Activated naive CD8-positive, alpha-beta T cell treated with anti-CD3 and anti-CD28 coated beads, Interleukin-2, amount 10 ng/mL, durations not matched to agents 7 days and 5 days (primary cell): ENCODE measurements at regions not wholly inside any gene's neighbourhood (a gene's known extent, or its start where the extent isn't known, plus 50 kb on each side); places are given as distances from the start of the nearest gene placed in this dataset.

Experiments used
- ATAC-seq: fragments of 150-1000 bp; cut with Tn5 transposase; one replicate; pipeline ENCODE4 v1.10.0; 2021; ENCODE audit warnings: low read depth, moderate library complexity
- POLR2A ChIA-PET: fragments of 350-600 bp; sonication (Branson Sonifier 250); formaldehyde crosslinking; loops from one replicate; lab custom pipeline; 2021; ENCODE audit warnings: antibody characterized with exemption; lab: Charles Lee
- DNase-seq: peaks from one replicate; pipeline ENCODE4 v3.0.0; 2021
- H3K27ac Mint-ChIP-seq: one replicate; pipeline ENCODE4 v1.8.0; 2022; ENCODE audit warnings: mild to moderate bottlenecking, mixed read lengths
- H3K27me3 Mint-ChIP-seq: one replicate; pipeline ENCODE4 v1.8.0; 2022; ENCODE audit warnings: mild to moderate bottlenecking, moderate library complexity, mixed read lengths
- H3K36me3 Mint-ChIP-seq: one replicate; pipeline ENCODE4 v1.8.0; 2021; ENCODE audit warnings: mild to moderate bottlenecking, mixed read lengths
- H3K4me1 Mint-ChIP-seq: one replicate; pipeline ENCODE4 v1.8.0; 2021; ENCODE audit warnings: mixed read lengths
- H3K4me3 Mint-ChIP-seq: one replicate; pipeline ENCODE4 v1.8.0; 2022; ENCODE audit warnings: mild to moderate bottlenecking, moderate library complexity, mixed read lengths
- H3K9me3 Mint-ChIP-seq: one replicate; pipeline ENCODE4 v1.8.0; 2021; ENCODE audit warnings: mixed read lengths

GRCh38 chr21:43345046-43345745 is 81.7 kb downstream of the SIK1 start:
- H3K27me3 Mint-ChIP-seq, result no peaks in the 10 kb centered on the region
- H3K9me3 Mint-ChIP-seq, result no peaks in the 10 kb centered on the region
- POLR2A ChIA-PET, result no interaction called here
- peaks cover 7% of the 10 kb centered on the region for H3K4me1 Mint-ChIP-seq
- DNase-seq, result no peak
- H3K27ac Mint-ChIP-seq, result no peak overlapping the region
- no peaks in the 10 kb centered on the region for H3K36me3 Mint-ChIP-seq
- ATAC-seq, result no peak
- no peak overlapping the region for H3K4me3 Mint-ChIP-seq

- H3K27ac Mint-ChIP-seq, result no peak overlapping the region
- ATAC-seq (no peak), DNase-seq (no peak)
- H3K9me3 Mint-ChIP-seq, result no peaks in the 10 kb centered on the region
- no peak overlapping the region for H3K4me3 Mint-ChIP-seq
- peaks cover 10% of the 10 kb centered on the region for H3K4me1 Mint-ChIP-seq
- POLR2A ChIA-PET, result no interaction called here
- no peaks in the 10 kb centered on the region for H3K27me3 Mint-ChIP-seq
- H3K36me3 Mint-ChIP-seq, result no peaks in the 10 kb centered on the region
Observed at GRCh38 chr21:43343992-43344886, 82.7 kb downstream of the SIK1 start.

- Mint-ChIP-seq H3K36me3 (no peaks in the 10 kb centered on the region), H3K4me1 (peaks cover 14% of the 10 kb centered on the region), H3K27ac (no peak overlapping the region), H3K4me3 (no peak overlapping the region), H3K9me3 (no peaks in the 10 kb centered on the region), H3K27me3 (peaks cover 2% of the 10 kb centered on the region)
- POLR2A ChIA-PET, result no interaction called here
- ATAC-seq, result no peak
- no peak for DNase-seq
Observed at GRCh38 chr21:43343095-43343991, 83.6 kb downstream of the SIK1 start.

- Mint-ChIP-seq H3K9me3 (peaks cover 5% of the 10 kb centered on the region), H3K4me3 (no peak overlapping the region), H3K4me1 (peaks cover 21% of the 10 kb centered on the region), H3K27me3 (peaks cover 2% of the 10 kb centered on the region), H3K27ac (no peak overlapping the region), H3K36me3 (peaks cover 4% of the 10 kb centered on the region)
- no peak for ATAC-seq
- POLR2A ChIA-PET, result no interaction called here
- no peak for DNase-seq
Observed at GRCh38 chr21:43342301-43342881, 84.5 kb downstream of the SIK1 start.

GRCh38 chr21:43341378-43342161 is 85.4 kb downstream of the SIK1 start:
- H3K9me3 Mint-ChIP-seq, result peaks cover 11% of the 10 kb centered on the region
- POLR2A ChIA-PET, result no interaction called here
- no peak for DNase-seq
- no peak overlapping the region for H3K4me3 Mint-ChIP-seq
- peaks cover 6% of the 10 kb centered on the region for H3K36me3 Mint-ChIP-seq
- peaks cover 24% of the 10 kb centered on the region for H3K4me1 Mint-ChIP-seq
- ATAC-seq, result no peak
- H3K27me3 Mint-ChIP-seq, result peaks cover 4% of the 10 kb centered on the region
- H3K27ac Mint-ChIP-seq, result no peak overlapping the region

- no peak overlapping the region for H3K27ac Mint-ChIP-seq
- peaks cover 12% of the 10 kb centered on the region for H3K9me3 Mint-ChIP-seq
- H3K36me3 Mint-ChIP-seq, result peaks cover 8% of the 10 kb centered on the region
- peaks cover 4% of the 10 kb centered on the region for H3K27me3 Mint-ChIP-seq
- no peak for ATAC-seq
- POLR2A ChIA-PET, result no interaction called here
- no peak for DNase-seq
- no peak overlapping the region for H3K4me3 Mint-ChIP-seq
- peaks cover 21% of the 10 kb centered on the region for H3K4me1 Mint-ChIP-seq
Observed at GRCh38 chr21:43340491-43341377, 86.2 kb downstream of the SIK1 start.

- Mint-ChIP-seq H3K36me3 (peaks cover 8% of the 10 kb centered on the region), H3K27ac (no peak overlapping the region), H3K27me3 (peaks cover 4% of the 10 kb centered on the region), H3K4me3 (no peak overlapping the region), H3K9me3 (peaks cover 18% of the 10 kb centered on the region), H3K4me1 (peaks cover 23% of the 10 kb centered on the region)
- ATAC-seq (no peak), DNase-seq (no peak)
- POLR2A ChIA-PET, result interaction anchor here (1.1 kb wide), 1 partner anchor 20 kb away, joined by 3 read pairs; no protein-coding TSS in a partner anchor
Observed at GRCh38 chr21:43339668-43340067, 87.3 kb downstream of the SIK1 start.

GRCh38 chr21:43338951-43339350 is 88.0 kb downstream of the SIK1 start:
- H3K9me3 Mint-ChIP-seq, result peaks cover 20% of the 10 kb centered on the region
- POLR2A ChIA-PET, result interaction anchor here (0.7 to 1.1 kb wide), 2 partner anchors 12 to 19 kb away, joined by 3 read pairs; no protein-coding TSS in a partner anchor
- H3K36me3 Mint-ChIP-seq, result peaks cover 10% of the 10 kb centered on the region
- DNase-seq, result no peak
- no peak overlapping the region for H3K4me3 Mint-ChIP-seq
- H3K27me3 Mint-ChIP-seq, result peaks cover 4% of the 10 kb centered on the region
- ATAC-seq, result peak; percentile 5
- peak overlapping the region; percentile 70 for H3K27ac Mint-ChIP-seq
- peaks cover 28% of the 10 kb centered on the region for H3K4me1 Mint-ChIP-seq

- Mint-ChIP-seq H3K27ac (peak overlapping the region; percentile 78), H3K9me3 (peaks cover 20% of the 10 kb centered on the region), H3K36me3 (peaks cover 10% of the 10 kb centered on the region), H3K27me3 (peaks cover 4% of the 10 kb centered on the region), H3K4me1 (peaks cover 30% of the 10 kb centered on the region), H3K4me3 (no peak overlapping the region)
- DNase-seq (no peak), ATAC-seq (no peak)
- POLR2A ChIA-PET, result interaction anchor here (0.7 to 1.1 kb wide), 3 partner anchors 11 to 18 kb away, joined by 3 read pairs; no protein-coding TSS in a partner anchor
Observed at GRCh38 chr21:43337901-43338655, 88.9 kb downstream of the SIK1 start.

- POLR2A ChIA-PET, result no interaction called here
- DNase-seq (no peak), ATAC-seq (no peak)
- Mint-ChIP-seq H3K4me3 (no peak overlapping the region), H3K4me1 (peaks cover 32% of the 10 kb centered on the region), H3K36me3 (peaks cover 10% of the 10 kb centered on the region), H3K9me3 (peaks cover 20% of the 10 kb centered on the region), H3K27ac (peak overlapping the region; percentile 39), H3K27me3 (peaks cover 4% of the 10 kb centered on the region)
Observed at GRCh38 chr21:43335119-43335518, 91.8 kb downstream of the SIK1 start.
